ENCODE measurements at regions not wholly inside any gene's neighbourhood (a gene's known extent, or its start where the extent isn't known, plus 50 kb on each side); places are given as distances from the start of the nearest gene placed in this dataset.
A peak's percentile ranks its signal among the peaks of the same experiment; 100 is the strongest.
"Not testable (repeated sequence)": the region's sequence is repeated elsewhere in the genome, so short reads cannot be mapped to it uniquely, and the experiment has no call there.

DNA sequence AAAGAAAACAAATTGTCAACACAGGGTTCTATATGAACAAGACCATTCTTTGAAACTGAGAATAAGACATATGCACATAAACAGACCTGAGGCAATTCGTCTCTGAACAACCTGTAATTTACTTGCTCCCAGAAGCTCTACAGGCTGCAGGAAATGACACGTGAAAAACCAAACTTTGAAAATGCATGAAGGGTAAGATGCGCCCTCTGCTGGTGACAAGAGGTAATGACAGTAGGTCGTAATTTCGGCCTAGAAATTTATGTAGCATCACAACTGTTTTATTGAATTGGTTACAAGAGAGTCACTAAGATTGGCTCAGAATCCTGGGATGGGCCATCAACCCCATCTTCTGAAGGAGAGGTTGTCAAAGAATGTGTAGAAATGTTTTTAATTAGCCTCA, 276.5 kb downstream of the PPP4R3C start:
- no peak overlapping the region for H3K4me3 ChIP-seq (ENCODE audit: low read depth, low read length)
- peak; percentile 38 for DNase-seq (ENCODE audit: low read depth)

DNA sequence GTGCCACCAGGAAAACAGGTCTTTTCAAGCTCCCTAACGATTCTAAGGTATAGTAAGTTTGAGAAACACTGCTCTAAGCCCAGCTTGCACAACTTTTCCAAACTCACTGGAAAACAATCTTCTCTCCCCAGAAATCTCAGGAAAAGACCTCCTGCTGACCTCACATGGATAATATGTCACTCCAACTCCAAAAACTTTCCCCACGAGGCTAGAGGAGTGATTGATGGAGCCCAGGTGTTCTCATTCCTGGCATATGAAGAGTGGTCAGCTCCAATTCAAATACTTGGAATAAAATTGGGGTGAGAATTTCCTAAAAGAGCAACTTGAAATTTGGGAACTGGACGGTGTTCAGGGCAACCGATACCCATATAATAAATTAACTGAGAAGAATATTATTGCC, 299.9 kb downstream of the PPP4R3C start:
- TF ChIP-seq, protein P1, sequence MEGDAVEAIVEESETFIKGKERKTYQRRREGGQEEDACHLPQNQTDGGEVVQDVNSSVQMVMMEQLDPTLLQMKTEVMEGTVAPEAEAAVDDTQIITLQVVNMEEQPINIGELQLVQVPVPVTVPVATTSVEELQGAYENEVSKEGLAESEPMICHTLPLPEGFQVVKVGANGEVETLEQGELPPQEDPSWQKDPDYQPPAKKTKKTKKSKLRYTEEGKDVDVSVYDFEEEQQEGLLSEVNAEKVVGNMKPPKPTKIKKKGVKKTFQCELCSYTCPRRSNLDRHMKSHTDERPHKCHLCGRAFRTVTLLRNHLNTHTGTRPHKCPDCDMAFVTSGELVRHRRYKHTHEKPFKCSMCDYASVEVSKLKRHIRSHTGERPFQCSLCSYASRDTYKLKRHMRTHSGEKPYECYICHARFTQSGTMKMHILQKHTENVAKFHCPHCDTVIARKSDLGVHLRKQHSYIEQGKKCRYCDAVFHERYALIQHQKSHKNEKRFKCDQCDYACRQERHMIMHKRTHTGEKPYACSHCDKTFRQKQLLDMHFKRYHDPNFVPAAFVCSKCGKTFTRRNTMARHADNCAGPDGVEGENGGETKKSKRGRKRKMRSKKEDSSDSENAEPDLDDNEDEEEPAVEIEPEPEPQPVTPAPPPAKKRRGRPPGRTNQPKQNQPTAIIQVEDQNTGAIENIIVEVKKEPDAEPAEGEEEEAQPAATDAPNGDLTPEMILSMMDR (IDR thresholded peaks at IDR 0.05; ENCODE audit: insufficient read depth, low read length), result no peak
- no peak overlapping the region for H3K4me3 ChIP-seq (ENCODE audit: low read depth, low read length)
- DNase-seq (ENCODE audit: low read depth), result no peak

More for the DNA sequence above, 276.5 kb downstream of the PPP4R3C start:
- TF ChIP-seq, protein P1 (IDR thresholded peaks at IDR 0.05; ENCODE audit: insufficient read depth, low read length), result peak; percentile 67

DNA sequence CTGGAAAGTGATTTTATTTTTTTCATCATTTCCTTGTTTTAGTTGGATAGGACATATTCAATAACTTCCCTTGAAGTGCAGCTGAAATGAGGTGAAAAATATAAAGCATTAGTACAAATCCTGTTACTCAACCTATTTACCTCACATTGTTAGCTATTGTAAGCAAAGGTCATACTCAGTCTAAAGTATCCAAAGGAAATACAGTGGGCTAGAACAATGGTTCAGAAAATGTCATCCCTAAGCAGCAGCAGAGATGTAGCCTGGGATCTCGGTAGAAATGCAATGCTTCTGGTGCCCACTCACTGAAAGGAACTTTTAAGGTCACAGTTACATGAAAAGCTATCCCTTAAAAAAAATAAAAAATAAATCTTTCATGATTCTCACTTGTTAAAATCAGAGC, 300.6 kb downstream of the PPP4R3C start:
- DNase-seq (ENCODE audit: low read depth), result no peak
- TF ChIP-seq, protein P1 (IDR thresholded peaks at IDR 0.05; ENCODE audit: insufficient read depth, low read length), result no peak
- H3K4me3 ChIP-seq (ENCODE audit: low read depth, low read length), result no peak overlapping the region

DNA sequence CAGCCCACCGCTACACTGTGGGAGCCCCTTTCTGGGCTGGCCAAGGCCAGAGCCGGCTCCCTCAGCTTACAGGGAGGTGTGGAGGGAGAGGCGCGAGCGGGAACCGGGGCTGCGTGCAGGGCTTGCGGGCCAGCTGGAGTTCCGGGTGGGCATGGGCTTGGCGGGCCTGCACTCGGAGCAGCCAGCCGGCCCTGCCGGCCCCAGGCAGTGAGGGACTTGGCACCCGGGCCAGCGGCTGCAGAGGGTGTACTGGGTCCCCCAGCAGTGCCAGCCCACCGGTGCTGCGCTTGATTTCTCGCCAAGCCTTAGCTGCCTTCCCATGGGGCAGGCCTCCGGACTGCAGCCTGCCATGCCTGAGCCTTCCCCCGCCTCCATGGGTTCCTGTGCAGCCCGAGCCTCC, 306.2 kb downstream of the PPP4R3C start:
- DNase-seq (ENCODE audit: low read depth); H3K4me3 ChIP-seq (ENCODE audit: low read depth, low read length): not testable (repeated sequence)

GRCh38 chrX:27136325-27136724, 326.8 kb downstream of the PPP4R3C start:
- H3K4me3 ChIP-seq (ENCODE audit: low read depth, low read length), result no peak overlapping the region
- TF ChIP-seq, protein P1 (IDR thresholded peaks at IDR 0.05; ENCODE audit: insufficient read depth, low read length), result no peak
- no peak for DNase-seq (ENCODE audit: low read depth)

GRCh38 chrX:27132862-27133261, 330.3 kb downstream of the PPP4R3C start:
- no peak overlapping the region for H3K4me3 ChIP-seq (ENCODE audit: low read depth, low read length)
- TF ChIP-seq, protein P1 (IDR thresholded peaks at IDR 0.05; ENCODE audit: insufficient read depth, low read length), result no peak
- no peak for DNase-seq (ENCODE audit: low read depth)

DNA sequence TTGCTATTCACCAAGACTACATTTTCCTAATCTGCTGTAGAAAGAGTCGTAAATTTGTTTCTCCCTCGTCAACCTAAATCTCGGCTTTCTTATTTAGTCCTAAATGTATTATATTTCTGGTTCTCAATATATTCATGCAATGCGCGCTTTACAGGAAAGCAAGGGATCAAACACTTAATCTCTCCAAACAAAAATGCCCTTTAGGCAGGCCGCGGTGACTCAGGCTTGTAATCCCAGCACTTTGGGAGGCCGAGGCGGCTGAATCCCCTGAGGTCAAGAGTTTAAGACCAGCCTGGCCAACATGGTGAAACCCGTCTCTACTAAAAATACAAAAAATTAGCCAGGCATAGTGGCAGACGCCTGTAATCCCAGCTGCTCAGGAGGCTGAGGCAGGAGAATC, 376.0 kb downstream of the PPP4R3C start:
- not testable (repeated sequence) for H3K4me3 ChIP-seq (ENCODE audit: low read depth, low read length); DNase-seq (ENCODE audit: low read depth)

DNA sequence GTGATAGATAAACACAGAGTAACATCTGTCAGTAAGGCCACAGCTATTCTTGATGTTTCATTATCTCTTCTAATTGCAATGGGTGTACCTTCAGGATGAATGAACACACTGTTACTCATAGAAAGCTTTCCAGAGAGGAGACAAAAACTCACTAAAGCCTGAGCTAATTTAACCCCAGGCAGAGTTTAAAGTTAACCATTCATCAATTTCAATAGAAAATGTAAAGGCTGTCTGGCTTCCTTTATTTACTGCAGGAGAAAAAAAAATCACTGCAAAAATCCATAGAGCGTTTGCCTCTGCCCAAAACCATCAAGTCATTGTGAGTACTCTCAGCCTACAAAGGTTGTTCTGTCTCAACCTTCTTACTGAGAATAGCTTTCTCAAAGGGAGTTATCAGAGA, 376.9 kb downstream of the PPP4R3C start:
- TF ChIP-seq, protein P1 (IDR thresholded peaks at IDR 0.05; ENCODE audit: insufficient read depth, low read length), result no peak
- no peak overlapping the region for H3K4me3 ChIP-seq (ENCODE audit: low read depth, low read length)
- DNase-seq (ENCODE audit: low read depth), result no peak
